Fibroblast of mammary gland (primary cell): ENCODE measurements at regions not wholly inside any gene's neighbourhood (a gene's known extent, or its start where the extent isn't known, plus 50 kb on each side); places are given as distances from the start of the nearest gene placed in this dataset.

Experiments
- DNase-seq: peaks from one replicate; pipeline ENCODE4 v3.0.0-alpha.2; 2010; ENCODE audit warnings: low read depth
- H3K4me3 ChIP-seq: 2 replicates; pipeline ENCODE4 v1.5.1; 2011; ENCODE audit warnings: low read depth, mild to moderate bottlenecking, low read length, moderate library complexity; ENCODE audit not compliant: control insufficient read depth
- CTCF ChIP-seq: conservative IDR thresholded peaks from 2 replicates; pipeline ENCODE4 v1.5.1; 2011; ENCODE audit warnings: low read depth, low read length, inconsistent platforms; ENCODE audit not compliant: control insufficient read depth, insufficient read depth

- TF ChIP-seq CTCF = no peak
- no peak overlapping the region for H3K4me3 ChIP-seq
- no peak for DNase-seq
These were observed 1330.3 kb upstream of the CADM2 start for GRCh38 chr3:83628471-83628870.

- DNase-seq = no peak
- no peak overlapping the region for H3K4me3 ChIP-seq
- TF ChIP-seq CTCF = no peak
These were observed 1326.3 kb upstream of the CADM2 start for GRCh38 chr3:83632526-83632925.

DNA sequence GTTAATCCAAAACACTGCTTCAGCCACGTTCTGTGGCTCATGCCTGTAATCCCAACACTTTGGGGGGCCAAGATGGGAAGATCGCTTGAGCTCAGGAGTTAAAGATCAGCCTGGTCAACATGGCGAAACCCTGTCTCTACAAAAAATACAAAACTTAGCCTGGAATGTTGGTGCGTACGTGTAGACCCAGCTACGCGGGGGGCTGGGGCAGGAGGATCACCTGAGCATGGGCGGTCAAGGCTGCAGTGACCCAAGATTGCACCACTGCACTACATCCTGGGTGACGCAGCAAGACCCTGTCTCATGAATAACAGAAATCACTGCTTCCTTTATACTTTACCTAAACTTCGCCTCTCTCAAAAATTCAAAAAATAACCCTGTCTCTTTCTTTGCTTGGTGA, 1325.0 kb upstream of the CADM2 start:
- no peak for TF ChIP-seq CTCF
- no peak for DNase-seq
- H3K4me3 ChIP-seq = no peak overlapping the region

GRCh38 chr3:83649692-83650091, 1309.1 kb upstream of the CADM2 start:
- no peak for DNase-seq
- no peak overlapping the region for H3K4me3 ChIP-seq
- TF ChIP-seq CTCF = no peak

GRCh38 chr3:83655083-83655482, 1303.7 kb upstream of the CADM2 start:
- H3K4me3 ChIP-seq = no peak overlapping the region
- no peak for TF ChIP-seq CTCF
- DNase-seq = no peak

GRCh38 chr3:83662381-83662960, 1296.3 kb upstream of the CADM2 start:
- TF ChIP-seq CTCF = no peak
- DNase-seq = no peak
- H3K4me3 ChIP-seq = no peak overlapping the region

DNA sequence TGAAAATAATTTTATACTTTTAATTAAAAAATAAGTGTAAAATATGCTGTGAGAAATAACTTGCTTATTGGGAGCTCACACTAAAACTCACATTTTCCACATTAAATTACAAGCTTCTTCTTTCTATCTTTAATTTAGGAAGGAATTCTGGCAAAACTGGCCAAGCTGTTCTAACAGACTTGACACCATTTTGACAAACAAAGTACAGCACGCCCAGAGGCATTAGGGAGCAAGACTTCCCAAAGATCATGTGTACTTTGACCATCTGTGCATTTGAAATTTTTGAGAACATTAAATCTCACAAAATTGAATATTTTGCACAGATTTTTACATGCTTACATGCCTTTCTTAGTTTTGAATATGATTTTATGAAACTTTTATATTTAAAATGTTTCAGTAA, 1288.4 kb upstream of the CADM2 start:
- no peak for DNase-seq
- TF ChIP-seq CTCF = no peak
- H3K4me3 ChIP-seq = no peak overlapping the region
